ENCODE measurements at regions not wholly inside any gene's neighbourhood (a gene's known extent, or its start where the extent isn't known, plus 50 kb on each side); places are given as distances from the start of the nearest gene placed in this dataset.
A peak's percentile ranks its signal among the peaks of the same experiment; 100 is the strongest.

DNA sequence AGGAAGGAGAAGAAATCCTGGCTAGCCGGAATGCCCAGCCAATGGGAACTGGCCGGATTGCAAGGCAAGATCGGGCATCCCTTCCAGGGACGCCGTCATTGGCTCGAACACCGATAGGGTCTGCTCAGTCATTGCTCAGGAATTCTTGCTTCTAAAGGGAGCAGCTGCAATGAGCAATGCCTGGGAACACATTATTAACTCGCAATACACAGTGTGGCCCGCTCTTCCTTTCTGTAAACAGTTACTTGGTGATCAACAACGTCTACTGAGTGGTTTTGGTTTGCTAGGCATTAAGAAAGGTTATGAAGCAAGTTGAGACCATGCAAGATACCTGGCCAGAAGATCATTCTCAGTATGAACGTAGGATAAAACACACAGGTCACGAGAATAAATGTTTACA, 165.4 kb upstream of the CITED2 start:
- DNase-seq (ENCODE audit: low read depth), result peak; percentile 98

DNA sequence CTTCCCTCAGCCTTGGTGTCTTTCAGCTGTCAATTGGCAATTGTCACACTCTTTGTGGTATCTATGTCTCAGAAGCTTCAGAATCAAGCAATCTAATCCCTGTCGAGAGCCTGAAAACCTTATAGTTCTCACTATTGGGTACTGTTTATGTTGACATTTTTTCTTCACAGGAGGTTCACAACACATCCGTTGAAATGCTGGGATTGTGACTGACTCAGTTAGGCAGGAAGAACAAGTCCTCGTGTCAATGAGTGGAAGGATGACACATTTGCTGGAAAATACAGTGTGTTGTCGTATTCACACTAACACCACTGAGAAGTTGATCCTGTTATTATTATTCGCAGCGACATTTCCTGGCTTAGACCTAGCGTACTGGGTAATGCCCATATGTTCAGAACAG, 163.9 kb upstream of the CITED2 start:
- no peak for DNase-seq (ENCODE audit: low read depth)

DNA sequence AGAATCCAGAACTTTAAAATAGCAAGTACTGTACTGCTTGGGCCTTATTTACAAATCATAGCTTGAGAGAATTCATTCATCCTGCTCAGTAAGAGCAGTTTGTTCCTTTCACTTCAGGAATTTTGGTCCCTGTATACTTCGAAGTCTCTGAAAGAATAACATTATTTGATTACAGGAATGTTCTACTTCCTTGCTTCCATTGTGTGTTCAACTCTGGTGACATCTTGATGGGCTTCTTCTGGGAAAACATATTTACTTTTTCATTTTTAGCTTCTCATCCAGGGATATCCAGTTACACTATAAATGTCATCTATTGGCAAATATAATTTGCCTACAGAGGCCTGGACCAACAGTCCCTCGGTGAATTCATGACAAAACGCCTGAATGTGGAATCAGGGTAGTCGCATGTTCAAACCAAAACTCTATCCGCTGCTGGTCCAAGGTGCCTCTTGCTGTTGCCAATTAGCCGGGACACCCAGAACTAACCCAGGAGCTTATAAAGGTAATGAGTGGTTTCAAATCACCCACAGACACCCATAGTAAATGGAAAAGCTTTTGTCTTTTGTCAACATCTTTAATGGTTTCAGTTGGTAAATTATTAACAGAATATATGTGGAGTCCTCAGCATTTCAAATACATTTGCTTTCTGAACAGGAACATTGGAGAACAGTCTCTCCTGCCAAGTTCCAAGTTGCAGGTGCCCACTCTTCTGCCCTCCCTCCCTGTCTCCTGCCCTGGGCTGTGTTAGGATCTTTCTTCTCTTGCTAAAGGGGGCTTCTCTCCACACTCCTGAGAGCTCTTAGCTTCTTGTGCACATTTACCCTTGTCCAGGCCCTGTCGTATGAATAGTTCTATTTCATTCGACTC, 162.5 kb upstream of the CITED2 start:
- DNase-seq (ENCODE audit: low read depth), result no peak

DNA sequence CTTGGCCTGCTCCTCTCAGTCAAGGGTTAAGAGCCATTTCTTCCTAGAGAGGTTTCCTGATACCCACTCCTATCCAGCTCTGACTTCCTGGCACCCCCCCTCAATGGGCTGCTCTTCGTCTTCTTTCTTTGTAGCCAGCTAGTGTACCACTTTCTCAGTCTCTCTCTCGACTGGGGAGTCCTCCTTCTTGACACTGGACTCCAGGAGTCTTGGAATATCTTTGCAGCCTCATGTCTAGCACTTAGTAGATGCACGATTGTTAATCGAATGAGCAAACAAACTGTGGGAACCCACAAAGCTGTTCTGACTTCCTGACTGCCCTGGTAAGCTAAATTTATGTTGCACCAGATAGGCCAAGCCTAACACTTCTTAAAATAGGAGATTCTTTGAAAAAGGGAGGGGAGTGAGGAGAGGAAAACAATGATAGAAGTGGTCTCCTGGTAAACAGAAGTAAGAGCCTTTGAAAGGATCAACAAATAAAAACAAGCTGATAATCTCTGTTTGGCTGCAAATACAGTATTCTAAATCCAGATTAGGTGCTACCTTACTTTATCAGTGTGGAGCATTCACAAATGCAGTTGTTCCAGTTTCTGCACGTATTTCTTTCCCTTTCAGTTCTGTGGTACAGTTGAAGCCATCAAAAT, 160.1 kb upstream of the CITED2 start:
- peak; percentile 64 for DNase-seq (ENCODE audit: low read depth)

DNA sequence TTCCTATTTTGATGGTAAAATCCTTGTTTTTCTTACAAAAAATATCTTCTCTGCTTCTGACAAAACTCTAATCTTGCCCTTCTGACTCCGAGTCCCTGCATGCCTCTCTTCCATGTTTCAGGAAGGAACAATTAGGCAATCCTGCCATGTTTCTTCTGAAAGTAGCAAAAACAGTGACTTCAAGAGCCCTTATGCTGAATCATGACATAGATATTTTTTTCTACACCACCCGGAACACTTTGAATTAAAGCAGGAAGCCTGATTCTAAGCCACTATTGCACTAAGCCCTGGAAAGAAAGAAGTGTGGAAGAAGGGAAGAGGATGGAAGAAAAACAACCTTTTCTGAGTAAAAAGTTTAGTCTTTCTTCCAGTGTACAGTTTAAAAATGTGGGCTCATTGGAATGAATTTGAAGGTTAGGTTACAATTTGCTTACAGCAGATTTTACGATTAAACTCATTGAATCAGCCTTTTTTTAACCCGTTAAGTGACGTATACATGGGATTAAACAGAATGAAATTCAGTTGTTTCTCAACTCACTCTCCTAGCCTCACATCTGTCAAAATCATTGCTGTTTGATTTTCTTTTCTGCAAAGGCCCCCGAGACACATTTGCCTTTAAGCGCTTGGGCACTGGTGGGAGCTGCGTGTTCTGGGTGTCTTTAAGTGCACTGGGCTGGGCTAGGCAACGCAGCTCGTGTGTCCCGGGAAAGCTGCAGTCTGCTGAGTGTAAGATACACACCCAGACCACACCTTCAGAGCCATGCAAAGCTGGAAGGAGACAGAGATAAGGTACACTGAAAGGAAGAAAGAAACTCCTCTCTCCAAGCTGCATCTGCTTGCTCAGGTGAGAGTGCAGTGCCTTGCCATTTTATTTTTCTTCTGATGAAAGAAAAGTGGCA, 159.4 kb upstream of the CITED2 start:
- DNase-seq (ENCODE audit: low read depth), result peak; percentile 97

DNA sequence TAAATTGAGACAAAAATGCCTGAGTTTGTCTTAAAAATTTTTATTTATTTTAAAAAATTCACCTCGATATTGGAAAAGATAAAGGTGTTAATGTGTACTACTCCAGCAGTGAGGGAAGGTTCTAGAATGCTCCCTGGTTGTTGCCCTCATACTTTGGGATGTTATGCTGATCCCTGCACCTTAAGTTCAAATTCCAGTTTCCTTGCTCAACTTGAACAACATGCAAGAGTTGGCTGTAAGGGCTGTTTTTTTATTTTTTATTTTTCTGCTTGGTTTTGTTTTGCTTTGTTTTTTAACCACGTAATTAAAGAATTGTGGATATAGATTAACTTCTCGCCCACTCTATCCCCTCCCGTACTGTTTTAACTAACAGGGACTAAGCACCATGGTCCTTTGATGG, 158.7 kb upstream of the CITED2 start:
- DNase-seq (ENCODE audit: low read depth), result peak; percentile 75

DNA sequence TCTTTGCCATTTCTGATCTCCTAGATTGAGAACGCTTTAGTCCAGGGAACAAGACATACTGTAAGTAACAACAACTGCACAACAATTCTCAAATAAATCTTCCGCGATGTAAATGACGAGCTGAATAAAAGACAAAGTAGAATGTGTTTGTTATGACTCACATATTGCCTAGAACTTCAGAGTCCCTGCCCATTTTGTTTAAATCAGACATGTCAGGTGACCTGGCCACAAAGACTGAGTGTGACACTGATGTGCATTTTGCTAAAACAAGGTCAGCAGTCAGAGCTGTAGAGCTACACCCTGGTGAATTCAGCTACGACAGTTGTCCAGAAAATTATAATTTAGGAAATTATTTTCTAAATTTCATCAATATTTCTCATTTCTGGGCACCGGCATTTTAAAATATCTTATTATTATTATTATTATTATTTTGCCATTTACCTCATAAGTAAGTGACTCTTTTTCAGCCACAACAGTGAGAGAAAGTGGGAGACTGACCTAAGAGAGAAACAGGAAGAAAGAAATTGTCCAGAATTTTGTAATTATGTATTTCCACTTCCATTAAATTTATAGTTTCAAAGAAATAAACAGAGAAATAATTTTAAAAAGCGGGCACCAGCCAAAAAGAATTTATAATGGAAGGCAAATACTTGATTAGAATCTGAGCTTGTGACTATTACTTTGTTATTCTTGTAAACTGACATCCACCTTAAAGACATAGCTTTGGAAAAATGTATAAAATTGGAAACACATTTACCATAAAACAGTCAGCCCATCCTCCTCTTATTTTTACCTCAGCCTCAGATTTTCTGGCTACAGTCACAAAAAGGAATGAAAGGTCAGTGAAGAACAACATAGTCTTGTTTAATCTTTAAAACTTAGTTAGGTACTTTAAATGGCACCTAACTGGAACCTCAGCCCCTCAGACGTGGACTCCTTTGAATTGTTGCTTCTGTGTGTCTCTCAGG, 157.0 kb upstream of the CITED2 start:
- no peak for DNase-seq (ENCODE audit: low read depth)

DNA sequence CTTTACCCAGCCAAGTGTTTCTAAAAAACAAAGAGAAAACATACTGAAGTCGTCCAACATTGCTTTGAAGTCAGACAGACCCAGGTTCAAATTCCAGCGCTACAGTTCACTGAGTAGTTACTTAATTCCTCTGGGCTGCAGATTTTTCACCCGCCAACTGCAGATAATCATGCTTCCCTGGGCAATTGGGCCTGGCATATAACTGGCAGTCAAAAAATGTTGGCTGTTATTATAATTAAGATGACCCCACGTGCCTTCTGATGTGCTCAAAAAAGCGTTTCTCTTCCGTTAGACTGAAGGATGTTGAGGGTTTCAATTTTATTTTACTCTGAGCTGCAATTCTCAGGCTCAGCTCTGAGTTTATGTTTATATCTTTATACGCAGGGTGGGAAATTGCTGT, 156.1 kb upstream of the CITED2 start:
- no peak for DNase-seq (ENCODE audit: low read depth)

DNA sequence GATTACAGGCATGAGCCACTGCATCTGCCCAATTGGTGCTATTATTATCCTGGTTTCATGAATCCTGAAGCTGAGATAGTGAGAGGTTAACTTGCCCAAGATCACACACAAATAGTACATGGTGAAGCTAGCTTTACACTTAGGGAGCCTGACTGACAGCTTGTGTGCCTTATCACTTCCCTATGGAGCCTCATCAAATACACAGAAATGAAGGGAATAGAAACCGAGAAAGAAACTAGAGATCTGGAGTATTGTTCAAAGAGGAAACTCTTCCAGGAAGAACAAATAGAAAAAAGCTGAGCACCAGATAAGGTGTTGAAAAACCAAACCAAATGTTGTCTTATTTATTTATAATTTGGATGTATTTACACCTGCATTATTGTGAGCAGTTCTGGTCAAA, 155.0 kb upstream of the CITED2 start:
- no peak for DNase-seq (ENCODE audit: low read depth)

DNA sequence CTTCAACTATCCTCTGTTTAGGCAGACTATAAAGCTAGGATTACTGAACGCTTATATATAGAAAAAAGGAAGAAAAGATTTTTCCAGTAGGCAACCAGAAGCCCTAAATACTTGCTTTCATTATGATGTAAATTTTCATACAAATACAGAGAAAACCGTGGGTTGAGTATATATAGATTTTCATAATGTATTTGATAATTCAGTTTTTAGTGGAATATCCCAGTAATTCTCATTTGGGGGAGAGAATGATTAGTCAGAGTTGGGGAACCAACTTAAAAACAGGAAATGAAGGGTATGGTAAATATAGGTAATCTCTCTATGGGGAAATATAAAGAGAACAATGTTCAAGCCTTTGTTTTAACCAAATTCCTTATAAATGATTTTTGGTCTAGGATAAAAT, 154.0 kb upstream of the CITED2 start:
- no peak for DNase-seq (ENCODE audit: low read depth)

DNA sequence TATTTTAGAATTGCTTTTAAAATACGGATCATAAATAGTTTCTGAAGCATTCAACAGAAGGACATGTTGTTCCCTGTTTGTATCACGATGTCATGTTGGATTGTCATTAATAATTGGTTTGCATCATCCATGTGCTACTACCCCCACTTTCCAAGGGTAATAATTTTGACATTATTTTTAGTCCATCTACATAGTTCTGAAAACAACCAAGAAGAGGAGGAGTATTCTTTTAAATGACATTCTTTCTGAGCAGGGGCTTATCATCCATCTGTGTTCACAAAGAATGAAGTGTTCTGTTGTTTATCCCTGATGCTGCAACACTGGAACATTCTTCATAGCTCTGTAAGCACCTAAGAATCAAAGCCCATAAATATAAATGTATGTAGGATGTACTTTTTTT, 151.0 kb upstream of the CITED2 start:
- peak; percentile 97 for DNase-seq (ENCODE audit: low read depth)

DNA sequence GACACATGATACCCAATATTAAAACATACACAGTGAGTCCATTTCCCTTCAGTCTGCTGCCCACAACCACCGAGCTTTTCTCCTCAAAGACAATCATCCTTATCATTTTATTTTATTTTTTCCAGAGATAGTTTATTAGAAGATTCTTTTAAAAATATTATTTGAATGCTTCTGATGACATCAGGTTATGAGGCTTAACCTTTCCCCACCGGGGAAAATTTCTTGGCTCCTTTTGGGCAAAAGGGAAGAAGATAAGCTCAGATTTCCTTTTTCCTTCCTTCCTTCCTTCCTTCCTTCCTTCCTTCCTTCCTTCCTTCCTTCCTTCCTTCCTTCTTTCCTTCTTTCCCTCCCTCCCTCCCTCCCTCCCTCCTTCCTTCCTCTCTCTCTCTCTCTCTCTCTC, 149.5 kb upstream of the CITED2 start:
- DNase-seq (ENCODE audit: low read depth), result no peak

DNA sequence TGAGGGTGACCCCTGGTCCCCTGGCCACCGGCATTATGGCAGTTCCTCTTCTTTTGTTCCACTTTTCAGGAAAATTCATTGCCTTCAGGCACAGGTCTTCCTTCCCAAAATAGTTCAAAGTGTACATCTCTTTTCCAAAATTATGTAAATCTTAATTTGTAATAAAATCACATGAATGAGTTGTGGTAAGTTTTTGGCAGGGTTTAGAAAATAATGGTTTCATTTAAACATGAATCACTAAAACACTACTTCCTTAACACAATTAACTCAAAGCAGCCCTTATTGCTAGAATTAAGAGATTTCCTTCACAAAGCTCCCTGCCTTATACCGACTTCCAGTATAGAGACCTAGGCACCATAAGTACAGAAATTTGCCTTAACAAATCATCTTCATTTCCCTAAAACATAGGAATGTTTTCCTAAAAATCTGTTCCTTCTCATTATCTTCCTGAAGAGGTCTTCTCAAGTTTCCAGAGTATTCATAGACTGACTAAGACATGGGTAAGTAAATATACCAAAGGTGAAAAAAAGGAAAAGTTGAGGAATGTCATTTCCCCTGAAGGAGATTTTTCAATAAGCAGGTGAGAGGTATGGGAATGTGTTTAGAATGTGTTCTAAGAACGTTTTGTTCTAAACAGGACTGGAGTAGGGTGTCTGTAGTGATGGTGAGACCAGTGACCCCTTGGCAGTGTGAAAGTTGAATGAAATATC, 148.2 kb upstream of the CITED2 start:
- DNase-seq (ENCODE audit: low read depth), result no peak

DNA sequence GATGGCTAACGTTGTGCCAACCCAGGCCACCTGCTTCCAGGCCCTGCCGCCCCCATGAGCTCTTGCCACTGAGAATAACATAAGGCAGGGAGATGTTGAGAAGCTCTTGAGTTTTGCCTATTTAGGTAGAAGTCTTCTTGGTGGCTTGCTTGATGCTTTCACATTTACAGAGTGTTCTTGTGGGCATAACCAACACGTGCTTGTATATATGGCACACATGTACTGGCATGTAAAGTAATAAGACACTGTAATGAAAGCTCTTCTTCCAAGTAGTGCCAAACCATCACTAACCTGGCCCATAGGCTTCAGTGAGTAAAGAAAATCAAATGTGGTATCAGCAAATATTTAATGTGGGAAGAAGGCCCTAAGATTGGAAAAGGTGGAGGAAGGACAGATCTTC, 146.9 kb upstream of the CITED2 start:
- DNase-seq (ENCODE audit: low read depth), result no peak

DNA sequence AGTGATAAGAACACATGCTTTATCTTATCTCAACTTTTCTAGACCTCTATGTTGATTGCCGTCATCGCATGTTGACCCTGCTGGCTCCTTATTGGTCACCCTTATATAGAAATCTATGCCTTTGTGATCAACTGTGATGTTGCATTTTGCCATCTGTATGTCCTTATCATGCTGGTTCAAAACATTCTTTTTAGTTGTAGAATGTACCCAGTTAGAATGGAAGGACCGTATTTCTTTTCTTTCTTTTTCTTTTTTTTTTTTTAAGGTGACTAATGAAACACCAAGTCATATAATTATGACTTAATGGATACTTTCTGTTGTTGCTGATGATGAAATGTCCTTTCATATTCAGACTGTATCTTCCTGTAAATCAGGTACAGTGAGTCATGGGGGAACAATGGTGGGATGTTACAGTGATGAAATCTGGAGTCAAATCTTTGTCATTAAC, 145.9 kb upstream of the CITED2 start:
- DNase-seq (ENCODE audit: low read depth), result peak; percentile 80

DNA sequence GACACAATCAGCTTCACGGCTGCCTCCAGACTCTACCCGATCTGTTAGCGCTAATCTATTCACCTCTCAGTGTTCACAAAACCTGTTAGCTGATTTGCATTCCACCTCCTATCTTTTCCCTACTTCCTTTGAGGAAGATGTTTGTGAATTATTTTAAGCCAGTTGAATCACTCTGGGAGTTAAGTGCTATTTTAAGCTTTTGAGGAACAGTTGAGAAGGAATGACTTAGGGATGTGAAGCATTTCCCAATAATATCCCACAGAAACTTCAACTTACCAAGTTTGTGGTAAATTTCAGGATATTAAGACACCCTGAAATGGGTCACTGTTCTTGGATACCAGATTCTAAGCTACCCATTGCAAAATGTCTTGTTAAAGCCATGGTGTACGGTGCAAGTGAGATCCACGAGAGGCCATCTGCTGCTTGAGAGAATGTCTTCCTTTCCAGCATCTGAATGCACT, 145.2 kb upstream of the CITED2 start:
- DNase-seq (ENCODE audit: low read depth), result peak; percentile 97

DNA sequence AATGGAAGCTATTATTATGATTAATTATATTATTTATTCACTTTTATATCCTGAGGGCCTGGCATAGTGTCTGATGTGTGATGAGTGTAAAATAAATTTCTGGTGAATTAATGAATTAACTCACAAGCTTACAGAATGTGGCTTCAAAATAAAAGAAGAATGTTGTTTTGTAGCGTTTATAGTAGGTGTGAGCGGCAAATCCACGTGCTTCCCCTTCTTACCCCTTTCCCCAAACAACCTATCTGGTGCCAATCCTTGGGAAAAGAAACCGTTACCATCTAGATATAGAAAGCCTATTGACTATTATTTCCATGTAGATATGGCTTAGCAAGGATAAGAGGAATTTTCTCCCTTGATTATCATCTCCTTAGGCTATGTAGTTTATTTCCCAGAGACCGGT, 144.6 kb upstream of the CITED2 start:
- DNase-seq (ENCODE audit: low read depth), result no peak

DNA sequence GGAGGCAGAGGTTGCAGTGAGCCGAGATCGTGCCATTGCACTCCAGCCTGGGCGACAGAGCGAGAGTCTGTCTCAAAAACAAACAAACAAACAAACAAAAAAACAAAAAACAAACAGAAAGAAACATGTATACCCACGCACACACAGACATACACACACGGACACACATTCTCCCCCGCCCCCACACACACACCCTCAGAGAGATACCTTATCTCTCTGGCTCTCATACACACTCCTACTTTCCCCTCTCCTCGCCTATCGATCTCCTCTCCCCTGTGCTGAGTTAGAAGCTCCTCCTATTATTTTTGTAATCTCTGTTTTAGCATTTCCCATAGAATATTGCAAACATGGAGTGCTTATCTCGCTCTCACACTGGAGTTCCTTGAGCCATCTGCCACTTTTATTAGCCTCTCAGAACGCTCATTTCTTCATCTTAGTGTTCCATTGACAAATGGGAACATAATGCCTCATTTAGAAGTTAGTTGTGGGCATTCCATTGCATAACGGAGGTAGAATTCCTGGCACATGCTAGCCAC, 144.2 kb upstream of the CITED2 start:
- no peak for DNase-seq (ENCODE audit: low read depth)

DNA sequence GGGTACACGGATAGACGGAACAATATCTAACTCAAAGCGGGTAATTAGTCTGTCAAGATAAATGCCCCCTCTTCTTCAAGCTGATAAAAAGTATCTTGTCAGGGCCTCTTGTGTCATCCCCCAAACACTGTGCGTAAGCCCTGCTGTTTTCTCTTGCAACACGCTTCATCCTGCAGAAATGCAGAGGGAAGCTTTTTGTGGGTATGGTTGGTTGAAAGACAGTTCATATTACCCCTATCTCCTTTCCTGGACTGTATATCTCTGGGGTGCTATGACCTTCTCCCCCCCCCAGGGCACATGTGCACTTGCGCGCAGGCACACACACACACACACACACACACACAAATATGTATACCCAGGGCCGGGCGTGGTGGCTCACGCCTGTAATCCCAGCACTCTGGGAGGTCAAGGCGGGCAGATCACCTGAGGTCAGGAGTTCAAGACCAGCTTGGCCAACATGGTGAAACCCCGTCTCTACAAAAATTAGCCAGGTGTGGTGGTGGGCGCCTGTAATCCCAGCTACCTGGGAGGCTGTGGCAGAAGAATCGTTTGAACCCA, 143.6 kb upstream of the CITED2 start:
- peak; percentile 86 for DNase-seq (ENCODE audit: low read depth)

DNA sequence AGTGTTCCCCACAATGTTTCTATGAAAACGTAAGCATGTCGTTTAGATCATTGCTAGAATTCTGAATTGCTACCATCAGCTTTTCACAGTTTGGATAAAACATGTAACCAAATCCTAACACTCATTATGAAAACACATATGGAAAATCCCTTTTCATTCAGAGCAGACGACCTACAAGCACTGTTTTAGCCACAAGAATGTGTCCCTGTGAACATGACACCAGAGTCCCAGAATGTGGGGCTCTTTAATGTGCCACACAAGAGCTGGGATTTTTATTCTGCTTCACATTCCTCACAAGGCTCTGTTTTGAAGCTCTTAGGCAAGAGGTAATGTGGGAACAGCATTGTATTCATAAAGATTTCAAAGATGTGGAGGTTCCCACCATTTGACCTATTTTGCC, 141.1 kb upstream of the CITED2 start:
- DNase-seq (ENCODE audit: low read depth), result peak; percentile 65
